ENCODE measurements at regions not wholly inside any gene's neighbourhood (a gene's known extent, or its start where the extent isn't known, plus 50 kb on each side); places are given as distances from the start of the nearest gene placed in this dataset.

DNA sequence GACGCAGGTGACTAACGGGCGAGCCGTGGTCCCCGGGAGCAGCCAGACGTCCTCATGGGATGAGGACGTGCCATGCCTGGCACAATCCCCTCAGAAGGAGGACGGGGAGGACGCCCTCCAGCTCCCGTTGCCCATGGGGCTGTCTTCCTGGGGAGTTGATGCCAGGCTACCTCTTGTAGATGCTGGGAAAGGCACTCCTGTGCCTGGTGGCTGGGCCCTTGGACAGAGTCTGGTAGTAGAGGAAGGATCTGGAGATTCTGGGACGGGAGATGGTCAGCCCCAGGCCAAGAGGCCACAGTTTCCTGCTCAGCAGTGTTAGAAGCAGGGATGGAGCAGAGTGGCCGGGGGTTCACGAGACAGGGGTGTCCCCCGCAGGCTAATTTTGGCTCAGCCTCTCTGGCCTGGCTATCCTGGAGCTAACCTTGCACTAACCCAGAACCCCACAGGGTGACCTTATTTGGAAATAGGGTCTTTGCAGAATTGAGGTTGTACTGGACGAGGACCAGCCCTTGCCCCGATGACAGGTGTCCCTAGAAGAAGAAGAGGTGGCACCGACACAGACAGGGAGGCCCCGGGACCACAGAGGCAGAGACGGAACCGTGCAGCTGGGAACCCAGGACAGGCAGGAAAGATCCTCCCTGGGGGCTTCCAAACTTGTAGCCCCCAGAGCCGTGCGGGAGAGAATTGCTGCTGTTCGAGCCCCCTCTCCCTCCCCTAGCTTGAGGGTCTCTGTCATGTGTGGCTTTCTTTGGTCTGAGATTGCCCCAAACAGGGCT lies 50.1 kb upstream of the ADRA2C start:
- intact Hi-C loops (cut with micrococcal nuclease) = no loop called here
- no peaks in the 10 kb centered on the region for H3K27me3 Mint-ChIP-seq
- H3K9me3 Mint-ChIP-seq = peaks cover 11% of the 10 kb centered on the region
- DNase-seq = no peak
- no peak overlapping the region for H3K27ac Mint-ChIP-seq
- no peak overlapping the region for H3K4me3 Mint-ChIP-seq
- H3K4me1 Mint-ChIP-seq = no peaks in the 10 kb centered on the region
- no peaks in the 10 kb centered on the region for H3K36me3 Mint-ChIP-seq (ENCODE audit: low read depth)

DNA sequence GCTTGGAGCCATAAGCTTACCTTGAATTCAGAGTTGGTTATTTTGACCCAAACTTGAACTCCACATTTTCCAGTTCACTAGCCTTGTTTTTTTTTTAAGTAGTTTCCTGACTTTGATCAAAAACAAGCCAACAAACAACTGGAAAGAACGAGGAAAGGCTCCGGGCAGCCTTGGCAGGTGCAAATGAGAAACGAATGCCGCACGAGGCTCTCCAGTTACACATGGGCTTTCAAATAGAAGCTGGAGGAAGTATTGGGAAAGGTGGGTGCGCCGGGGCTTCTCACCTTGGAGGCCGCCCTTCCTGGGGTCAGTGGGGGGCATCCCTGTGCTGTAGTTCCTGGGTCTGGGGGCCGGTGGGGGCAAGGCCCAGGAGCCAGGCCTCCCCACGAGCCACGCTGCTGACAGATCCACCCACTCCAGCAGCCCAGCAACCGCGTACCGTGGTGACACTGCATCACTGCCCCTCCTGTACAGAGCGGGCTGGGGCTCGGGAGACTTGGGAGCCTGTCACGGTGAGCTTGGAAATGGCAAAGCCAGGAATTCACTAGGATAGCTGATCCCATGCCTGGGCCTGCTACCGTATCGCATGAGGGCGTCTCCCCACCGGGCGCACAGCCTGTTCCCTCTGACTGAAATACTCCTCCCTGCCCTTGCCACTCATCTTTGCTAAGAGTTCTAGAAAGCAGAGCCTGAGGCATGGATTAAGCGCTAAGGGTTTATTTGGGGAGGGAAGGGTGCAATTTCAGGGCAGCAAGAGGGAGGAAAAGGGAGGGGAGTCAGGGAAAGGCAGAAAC lies 50.9 kb upstream of the ADRA2C start:
- Mint-ChIP-seq H3K27ac (no peak overlapping the region), H3K4me1 (no peaks in the 10 kb centered on the region), H3K27me3 (no peaks in the 10 kb centered on the region), H3K36me3 (ENCODE audit: low read depth) (no peaks in the 10 kb centered on the region), H3K9me3 (peaks cover 11% of the 10 kb centered on the region), H3K4me3 (no peak overlapping the region)
- no peak for DNase-seq
- intact Hi-C loops (cut with micrococcal nuclease) = no loop called here

DNA sequence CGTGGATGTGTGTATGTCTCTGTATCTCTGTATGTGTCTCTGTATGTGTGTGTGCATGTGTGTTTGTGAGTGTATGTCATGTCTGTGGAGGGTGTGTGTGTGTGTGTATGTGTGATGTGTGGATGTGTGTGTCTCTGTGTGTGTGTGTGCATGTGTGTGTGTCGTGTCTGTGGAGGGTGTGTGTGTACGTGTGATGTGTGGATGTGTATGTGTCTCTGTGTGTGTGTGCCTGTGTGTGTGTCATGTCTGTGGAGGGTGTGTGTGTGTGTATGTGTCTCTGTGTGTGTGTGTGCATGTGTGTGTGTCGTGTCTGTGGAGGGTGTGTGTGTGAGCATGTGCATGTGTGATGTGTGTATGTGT lies 51.6 kb upstream of the ADRA2C start:
- Mint-ChIP-seq H3K4me1 (no peaks in the 10 kb centered on the region), H3K27ac (no peak overlapping the region), H3K4me3 (no peak overlapping the region), H3K9me3 (peaks cover 11% of the 10 kb centered on the region), H3K36me3 (ENCODE audit: low read depth) (no peaks in the 10 kb centered on the region), H3K27me3 (no peaks in the 10 kb centered on the region)
- DNase-seq = no peak
- intact Hi-C loops (cut with micrococcal nuclease) = no loop called here

DNA sequence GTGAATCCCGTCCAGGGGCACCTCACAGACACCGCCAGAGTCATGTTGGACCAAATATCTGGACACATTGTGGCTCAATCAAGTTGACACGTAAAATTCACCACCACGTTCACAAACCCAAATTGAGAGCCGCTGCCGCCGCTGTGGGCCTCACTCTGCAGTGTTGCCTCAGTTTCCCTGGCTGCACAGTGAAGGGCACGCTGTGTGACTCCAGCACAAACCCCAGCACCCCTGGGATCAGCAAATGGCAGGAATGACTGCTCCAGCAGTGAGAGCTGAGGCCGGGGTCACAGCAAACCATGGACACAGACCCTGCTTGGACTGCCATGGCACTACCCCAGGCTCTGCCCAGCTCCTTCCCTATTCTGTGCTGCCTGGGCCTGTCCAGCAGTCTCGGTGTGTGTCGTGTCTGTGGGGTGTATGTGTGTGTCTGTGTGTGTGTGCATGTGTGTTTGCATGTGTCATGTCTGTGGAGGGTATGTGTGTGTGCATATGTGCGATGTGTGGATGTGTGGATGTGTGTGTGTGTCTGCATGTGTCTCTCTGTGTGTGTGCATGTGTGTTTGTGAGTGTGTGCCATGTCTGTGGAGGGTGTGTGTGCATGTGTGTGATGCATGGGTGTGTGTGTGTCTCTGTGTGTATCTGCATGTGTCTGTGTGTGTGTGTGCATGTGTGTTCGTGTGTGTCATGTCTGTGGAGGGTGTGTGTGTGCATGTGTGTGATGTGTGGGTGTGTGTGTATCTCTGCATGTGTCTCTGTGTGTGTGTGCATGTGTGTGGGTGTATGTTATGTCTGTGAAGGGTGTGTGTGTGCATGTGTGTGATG lies 52.2 kb upstream of the ADRA2C start:
- peaks cover 10% of the 10 kb centered on the region for H3K9me3 Mint-ChIP-seq
- intact Hi-C loops (cut with micrococcal nuclease) = no loop called here
- H3K27me3 Mint-ChIP-seq = no peaks in the 10 kb centered on the region
- no peak for DNase-seq
- H3K27ac Mint-ChIP-seq = no peak overlapping the region
- no peaks in the 10 kb centered on the region for H3K4me1 Mint-ChIP-seq
- no peak overlapping the region for H3K4me3 Mint-ChIP-seq
- H3K36me3 Mint-ChIP-seq (ENCODE audit: low read depth) = no peaks in the 10 kb centered on the region

DNA sequence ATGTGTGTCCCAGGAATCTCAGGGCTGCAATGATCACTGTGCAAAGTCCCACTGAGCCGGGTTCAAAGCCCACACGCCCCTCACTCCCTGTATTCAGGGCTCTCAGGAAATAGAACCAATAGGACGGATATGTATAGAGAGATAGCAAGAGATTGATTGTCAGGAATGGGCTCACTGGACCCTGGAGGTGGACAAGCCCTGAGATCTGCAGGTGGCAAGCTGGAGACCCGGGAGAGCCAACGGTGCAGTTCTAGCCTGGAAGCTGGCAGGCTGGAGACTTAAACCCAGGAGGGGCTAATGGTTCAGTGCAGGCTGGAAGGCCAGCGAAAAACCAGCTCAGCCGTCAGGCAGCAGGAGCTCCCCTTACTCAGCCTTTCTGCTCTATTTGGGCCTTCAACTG lies 52.8 kb upstream of the ADRA2C start:
- Mint-ChIP-seq H3K9me3 (peaks cover 6% of the 10 kb centered on the region), H3K4me1 (no peaks in the 10 kb centered on the region), H3K36me3 (ENCODE audit: low read depth) (no peaks in the 10 kb centered on the region)

DNA sequence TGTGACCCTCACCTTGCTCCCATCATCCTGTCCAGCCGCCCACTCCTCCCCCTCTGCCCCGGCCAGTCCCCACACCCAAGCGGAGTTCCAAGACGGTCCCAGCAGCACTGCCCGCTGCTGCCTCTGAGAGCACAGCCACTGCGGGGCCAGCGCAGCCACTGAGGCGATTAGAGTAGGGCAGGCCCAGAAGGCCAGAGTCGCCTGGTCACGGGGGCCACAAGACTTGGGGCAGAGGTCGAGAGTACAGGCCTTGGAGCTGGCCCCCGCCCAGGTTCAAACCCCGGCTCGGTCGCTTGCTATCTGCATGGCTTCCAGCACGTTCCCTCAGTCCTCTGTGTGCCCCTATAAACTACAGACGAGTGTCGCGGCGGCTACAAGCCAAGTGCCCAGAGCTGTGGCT lies 53.2 kb upstream of the ADRA2C start:
- H3K4me3 Mint-ChIP-seq = no peak overlapping the region
- no peaks in the 10 kb centered on the region for H3K36me3 Mint-ChIP-seq (ENCODE audit: low read depth)
- H3K27me3 Mint-ChIP-seq = no peaks in the 10 kb centered on the region
- peaks cover 3% of the 10 kb centered on the region for H3K9me3 Mint-ChIP-seq
- H3K4me1 Mint-ChIP-seq = no peaks in the 10 kb centered on the region
- intact Hi-C loops (cut with micrococcal nuclease) = no loop called here
- no peak overlapping the region for H3K27ac Mint-ChIP-seq
- DNase-seq = no peak

More for the DNA sequence above, 52.8 kb upstream of the ADRA2C start:
- no peak overlapping the region for H3K4me3 Mint-ChIP-seq
- H3K27me3 Mint-ChIP-seq = no peaks in the 10 kb centered on the region
- no peak for DNase-seq
- H3K27ac Mint-ChIP-seq = no peak overlapping the region
- intact Hi-C loops (cut with micrococcal nuclease) = no loop called here

DNA sequence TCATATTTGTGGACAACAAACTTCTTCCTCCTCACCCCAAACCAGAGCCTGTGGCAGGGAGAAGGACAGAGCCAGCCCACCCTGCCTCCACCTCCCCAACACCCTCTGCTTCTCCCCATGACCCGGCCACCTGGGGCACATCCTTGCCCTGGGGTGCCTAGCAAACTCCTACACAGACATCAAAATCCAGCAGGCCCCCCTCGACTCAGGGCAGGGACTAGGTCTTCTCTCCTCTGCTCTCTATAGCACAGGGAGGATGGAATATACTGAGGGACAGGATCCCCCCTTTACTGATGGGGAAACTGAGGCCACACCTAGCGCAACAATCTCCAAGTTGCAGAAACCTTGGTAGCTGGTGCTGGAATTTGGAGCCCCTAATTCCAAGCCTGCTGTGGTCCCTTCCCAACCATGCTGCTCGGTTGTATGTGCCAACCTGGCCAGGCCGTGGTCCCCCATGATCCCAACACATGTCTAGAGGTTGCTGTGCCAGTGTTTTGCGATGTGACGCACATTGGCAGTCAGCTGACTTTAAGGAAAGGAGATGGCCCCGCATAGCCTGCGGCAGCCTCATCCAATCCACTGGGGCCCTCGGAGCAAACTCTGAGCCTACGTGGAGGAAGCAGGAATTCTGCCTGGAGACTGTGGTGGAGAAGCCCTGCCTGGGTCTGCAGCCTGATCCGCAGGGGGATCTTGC lies 53.9 kb upstream of the ADRA2C start:
- no peak for DNase-seq
- H3K9me3 Mint-ChIP-seq = no peaks in the 10 kb centered on the region
- no peak overlapping the region for H3K27ac Mint-ChIP-seq
- intact Hi-C loops (cut with micrococcal nuclease) = no loop called here
- no peaks in the 10 kb centered on the region for H3K4me1 Mint-ChIP-seq
- no peaks in the 10 kb centered on the region for H3K27me3 Mint-ChIP-seq
- H3K4me3 Mint-ChIP-seq = no peak overlapping the region
- H3K36me3 Mint-ChIP-seq (ENCODE audit: low read depth) = no peaks in the 10 kb centered on the region

DNA sequence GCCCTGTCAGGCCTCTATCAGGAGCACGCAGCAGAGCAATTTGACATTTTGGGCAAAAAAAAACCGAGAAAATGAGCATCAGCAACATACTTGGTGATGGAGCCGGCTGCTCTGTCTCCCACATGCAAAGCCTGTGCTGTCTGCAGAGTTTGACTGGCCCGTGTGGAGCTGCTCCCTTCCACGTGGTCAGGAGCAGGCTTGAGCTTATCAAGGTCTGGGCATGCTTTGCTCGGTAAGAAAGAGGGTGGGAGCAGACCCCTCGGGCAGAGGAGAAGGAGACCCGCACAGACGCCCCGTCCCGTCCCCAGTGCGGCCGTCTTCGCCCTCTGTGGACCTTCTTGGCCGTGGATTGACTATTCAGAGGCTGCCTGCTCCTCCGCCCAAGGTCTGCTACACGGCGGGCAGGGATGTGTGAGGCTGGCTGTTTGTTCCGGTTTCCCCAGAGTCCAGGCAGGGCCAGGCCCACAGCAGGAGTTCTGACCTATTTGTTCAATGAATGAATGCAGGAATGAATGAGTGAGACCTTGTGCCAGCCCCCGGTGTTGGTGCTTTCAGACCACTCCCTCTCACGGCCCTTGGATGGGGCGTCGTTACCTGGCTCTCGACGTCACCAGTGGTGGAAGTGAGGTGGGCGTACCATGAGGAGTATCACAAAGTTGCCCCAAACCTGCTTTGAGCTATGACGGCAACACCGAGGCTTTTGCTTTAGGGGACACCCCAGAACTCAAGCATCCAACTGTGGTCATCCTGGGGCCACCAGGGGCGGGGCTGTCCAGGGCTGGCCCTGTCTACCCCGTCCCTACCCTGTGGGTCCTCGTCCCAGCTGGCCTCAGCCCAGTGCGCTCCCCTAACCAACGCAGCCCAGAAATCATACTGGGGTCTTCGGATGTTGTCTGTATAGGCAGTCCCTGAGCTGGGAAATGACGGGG lies 54.7 kb upstream of the ADRA2C start:
- no peaks in the 10 kb centered on the region for H3K9me3 Mint-ChIP-seq
- H3K4me3 Mint-ChIP-seq = no peak overlapping the region
- H3K27me3 Mint-ChIP-seq = no peaks in the 10 kb centered on the region
- intact Hi-C loops (cut with micrococcal nuclease) = no loop called here
- H3K36me3 Mint-ChIP-seq (ENCODE audit: low read depth) = no peaks in the 10 kb centered on the region
- H3K4me1 Mint-ChIP-seq = no peaks in the 10 kb centered on the region
- DNase-seq = no peak
- H3K27ac Mint-ChIP-seq = no peak overlapping the region

DNA sequence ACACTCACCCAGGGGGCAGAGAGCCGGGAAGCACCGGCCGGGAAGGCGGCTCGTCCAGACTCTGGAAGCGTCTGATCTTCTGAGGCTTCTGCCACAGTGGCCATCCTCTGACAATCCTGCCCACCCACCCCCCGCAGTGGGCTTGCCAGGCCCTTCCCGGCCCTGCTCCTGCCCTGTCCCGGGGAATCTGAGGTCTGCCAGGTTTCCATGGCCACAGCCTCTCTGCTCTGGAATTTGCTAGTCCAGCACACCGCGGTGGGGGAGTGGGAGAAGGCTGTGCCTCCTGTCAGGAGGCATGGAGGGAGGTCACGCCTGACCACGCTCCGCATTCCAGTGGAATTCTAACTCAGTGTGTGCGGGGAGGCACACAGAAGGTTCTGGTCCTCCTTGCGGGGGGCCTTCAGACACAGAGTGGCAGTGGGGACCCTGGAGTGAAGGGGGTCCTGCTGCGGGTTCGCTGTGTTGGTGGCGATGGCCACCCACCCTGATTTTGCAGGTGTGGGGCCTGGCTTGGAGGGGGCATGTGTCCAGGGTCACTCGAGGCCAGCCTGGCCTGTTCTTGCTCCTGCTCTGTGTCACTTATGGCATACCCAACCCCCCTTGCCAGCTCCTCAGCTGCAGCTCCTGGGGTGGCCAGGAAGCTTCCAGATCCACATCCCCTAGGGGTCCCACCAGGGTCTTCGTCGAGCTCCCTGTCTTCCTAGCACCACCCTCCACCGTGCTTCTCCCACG lies 55.6 kb upstream of the ADRA2C start:
- Mint-ChIP-seq H3K9me3 (no peaks in the 10 kb centered on the region), H3K27ac (no peak overlapping the region), H3K4me3 (no peak overlapping the region), H3K27me3 (no peaks in the 10 kb centered on the region), H3K36me3 (ENCODE audit: low read depth) (no peaks in the 10 kb centered on the region), H3K4me1 (no peaks in the 10 kb centered on the region)
- DNase-seq = no peak
- intact Hi-C loops (cut with micrococcal nuclease) = no loop called here

DNA sequence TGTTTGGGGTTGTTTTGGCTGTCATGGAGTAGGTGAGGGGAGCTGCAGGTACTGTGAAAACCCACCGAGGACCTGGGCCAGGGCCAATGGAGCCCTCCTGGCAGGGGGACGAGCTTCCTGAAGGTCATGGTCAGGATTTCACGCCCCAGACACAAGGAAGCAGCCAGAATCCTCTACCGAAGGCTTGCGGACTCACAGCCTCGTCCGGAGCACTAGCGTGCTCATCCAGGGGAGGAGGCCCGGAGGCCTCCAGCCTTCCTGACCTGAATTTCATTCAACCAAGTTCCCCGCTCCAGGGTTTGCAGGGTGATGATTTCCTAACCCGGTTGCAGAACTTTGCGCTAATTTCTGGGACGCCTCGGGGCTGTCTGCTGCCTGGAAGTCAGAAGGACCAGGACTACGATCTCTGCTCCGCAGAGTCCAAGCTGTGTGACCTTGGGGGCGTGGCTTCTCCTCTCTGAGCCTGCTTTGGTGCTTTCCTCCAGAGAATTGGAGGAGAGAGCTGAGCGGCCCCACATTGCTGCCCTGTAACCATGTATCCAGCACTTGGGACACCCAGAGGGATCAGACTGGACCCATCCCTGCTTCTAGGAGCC lies 56.2 kb upstream of the ADRA2C start:
- intact Hi-C loops (cut with micrococcal nuclease) = no loop called here
- Mint-ChIP-seq H3K4me1 (no peaks in the 10 kb centered on the region), H3K27me3 (no peaks in the 10 kb centered on the region), H3K9me3 (no peaks in the 10 kb centered on the region), H3K27ac (no peak overlapping the region), H3K36me3 (ENCODE audit: low read depth) (no peaks in the 10 kb centered on the region), H3K4me3 (no peak overlapping the region)
- no peak for DNase-seq

DNA sequence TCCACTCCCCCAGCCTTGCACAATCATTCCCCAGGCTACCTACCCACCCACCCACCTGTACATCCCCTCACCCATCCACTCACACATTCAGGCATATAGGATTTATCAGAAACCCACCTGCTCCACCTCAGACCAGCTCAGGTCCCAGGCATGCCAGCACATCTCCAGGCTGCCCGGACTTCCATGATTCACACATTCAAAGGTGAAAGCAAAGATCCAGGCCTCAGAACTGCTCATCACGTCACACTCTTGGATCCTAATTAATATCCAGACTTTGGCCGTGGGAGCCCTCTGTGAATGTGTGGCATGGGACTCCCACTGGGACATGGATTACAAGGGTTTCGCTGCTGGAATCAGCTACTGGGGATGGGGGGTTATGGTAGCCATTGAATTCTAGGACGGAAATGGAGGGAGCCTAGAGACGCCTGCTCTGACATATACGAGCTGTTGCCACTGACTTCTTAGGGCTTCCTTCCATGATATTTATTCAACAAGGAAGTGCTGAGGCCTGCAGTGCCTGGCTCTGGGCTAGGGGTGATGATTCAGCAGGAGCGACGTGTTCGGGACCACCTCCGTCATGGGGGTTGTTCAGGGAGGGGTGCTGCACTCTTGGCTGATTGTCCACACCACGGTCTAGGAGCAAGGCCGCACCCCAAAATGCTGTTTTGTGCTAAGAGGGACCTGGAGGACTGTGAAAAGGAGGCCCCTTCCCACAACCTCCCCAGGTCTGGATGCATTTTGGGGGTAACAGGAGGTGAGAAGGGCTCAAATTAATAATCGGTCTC lies 56.9 kb upstream of the ADRA2C start:
- Mint-ChIP-seq H3K27me3 (no peaks in the 10 kb centered on the region), H3K4me1 (no peaks in the 10 kb centered on the region), H3K4me3 (no peak overlapping the region), H3K27ac (no peak overlapping the region), H3K36me3 (ENCODE audit: low read depth) (no peaks in the 10 kb centered on the region), H3K9me3 (no peaks in the 10 kb centered on the region)
- DNase-seq = no peak
- intact Hi-C loops (cut with micrococcal nuclease) = no loop called here

DNA sequence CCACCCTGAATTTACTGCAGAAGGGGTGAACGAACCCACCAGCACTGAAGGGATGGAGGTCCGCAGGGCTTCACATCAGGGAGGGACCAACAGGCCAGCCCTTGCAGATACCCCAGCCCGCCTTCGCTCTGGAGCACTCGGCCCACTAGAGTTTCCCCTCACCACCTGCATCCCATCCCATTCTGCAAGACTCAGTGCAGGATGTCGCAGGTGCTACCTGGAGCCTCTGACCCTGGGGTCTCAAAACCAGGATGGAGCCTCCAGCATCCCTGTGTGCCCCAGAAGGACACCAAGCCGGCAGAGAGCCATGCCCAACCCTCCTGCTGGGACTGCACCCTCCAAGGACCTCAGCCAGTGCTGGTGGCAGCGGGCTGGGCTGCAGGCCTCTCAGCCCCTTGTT lies 57.6 kb upstream of the ADRA2C start:
- Mint-ChIP-seq H3K9me3 (no peaks in the 10 kb centered on the region), H3K27me3 (peaks cover 3% of the 10 kb centered on the region), H3K4me3 (no peak overlapping the region)

More for the DNA sequence above, 57.6 kb upstream of the ADRA2C start:
- H3K27ac Mint-ChIP-seq = no peak overlapping the region
- intact Hi-C loops (cut with micrococcal nuclease) = no loop called here
- H3K36me3 Mint-ChIP-seq (ENCODE audit: low read depth) = no peaks in the 10 kb centered on the region
- DNase-seq = no peak
- no peaks in the 10 kb centered on the region for H3K4me1 Mint-ChIP-seq
